ENCODE measurements at regions not wholly inside any gene's neighbourhood (a gene's known extent, or its start where the extent isn't known, plus 50 kb on each side); places are given as distances from the start of the nearest gene placed in this dataset.
"Not testable (repeated sequence)": the region's sequence is repeated elsewhere in the genome, so short reads cannot be mapped to it uniquely, and the experiment has no call there.

DNA sequence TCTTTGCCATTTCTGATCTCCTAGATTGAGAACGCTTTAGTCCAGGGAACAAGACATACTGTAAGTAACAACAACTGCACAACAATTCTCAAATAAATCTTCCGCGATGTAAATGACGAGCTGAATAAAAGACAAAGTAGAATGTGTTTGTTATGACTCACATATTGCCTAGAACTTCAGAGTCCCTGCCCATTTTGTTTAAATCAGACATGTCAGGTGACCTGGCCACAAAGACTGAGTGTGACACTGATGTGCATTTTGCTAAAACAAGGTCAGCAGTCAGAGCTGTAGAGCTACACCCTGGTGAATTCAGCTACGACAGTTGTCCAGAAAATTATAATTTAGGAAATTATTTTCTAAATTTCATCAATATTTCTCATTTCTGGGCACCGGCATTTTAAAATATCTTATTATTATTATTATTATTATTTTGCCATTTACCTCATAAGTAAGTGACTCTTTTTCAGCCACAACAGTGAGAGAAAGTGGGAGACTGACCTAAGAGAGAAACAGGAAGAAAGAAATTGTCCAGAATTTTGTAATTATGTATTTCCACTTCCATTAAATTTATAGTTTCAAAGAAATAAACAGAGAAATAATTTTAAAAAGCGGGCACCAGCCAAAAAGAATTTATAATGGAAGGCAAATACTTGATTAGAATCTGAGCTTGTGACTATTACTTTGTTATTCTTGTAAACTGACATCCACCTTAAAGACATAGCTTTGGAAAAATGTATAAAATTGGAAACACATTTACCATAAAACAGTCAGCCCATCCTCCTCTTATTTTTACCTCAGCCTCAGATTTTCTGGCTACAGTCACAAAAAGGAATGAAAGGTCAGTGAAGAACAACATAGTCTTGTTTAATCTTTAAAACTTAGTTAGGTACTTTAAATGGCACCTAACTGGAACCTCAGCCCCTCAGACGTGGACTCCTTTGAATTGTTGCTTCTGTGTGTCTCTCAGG is 157.0 kb upstream of the CITED2 start:
- DNase-seq: no peak
- no peak overlapping the region for H3K4me3 Mint-ChIP-seq
- CTCF ChIA-PET: no interaction called here
- H3K27me3 Mint-ChIP-seq: no peaks in the 10 kb centered on the region
- peaks cover 1% of the 10 kb centered on the region for H3K9me3 Mint-ChIP-seq
- peaks cover 46% of the 10 kb centered on the region for H3K4me1 Mint-ChIP-seq
- no peaks in the 10 kb centered on the region for H3K36me3 Mint-ChIP-seq
- H3K27ac Mint-ChIP-seq: peak overlapping the region; percentile 86

DNA sequence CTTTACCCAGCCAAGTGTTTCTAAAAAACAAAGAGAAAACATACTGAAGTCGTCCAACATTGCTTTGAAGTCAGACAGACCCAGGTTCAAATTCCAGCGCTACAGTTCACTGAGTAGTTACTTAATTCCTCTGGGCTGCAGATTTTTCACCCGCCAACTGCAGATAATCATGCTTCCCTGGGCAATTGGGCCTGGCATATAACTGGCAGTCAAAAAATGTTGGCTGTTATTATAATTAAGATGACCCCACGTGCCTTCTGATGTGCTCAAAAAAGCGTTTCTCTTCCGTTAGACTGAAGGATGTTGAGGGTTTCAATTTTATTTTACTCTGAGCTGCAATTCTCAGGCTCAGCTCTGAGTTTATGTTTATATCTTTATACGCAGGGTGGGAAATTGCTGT is 156.1 kb upstream of the CITED2 start:
- H3K36me3 Mint-ChIP-seq: no peaks in the 10 kb centered on the region
- CTCF ChIA-PET: no interaction called here
- H3K27ac Mint-ChIP-seq: peak overlapping the region; percentile 86
- H3K27me3 Mint-ChIP-seq: no peaks in the 10 kb centered on the region
- H3K4me1 Mint-ChIP-seq: peaks cover 40% of the 10 kb centered on the region
- no peak for DNase-seq
- H3K9me3 Mint-ChIP-seq: peaks cover 1% of the 10 kb centered on the region
- H3K4me3 Mint-ChIP-seq: no peak overlapping the region

- no peak overlapping the region for H3K4me3 Mint-ChIP-seq
- peaks cover 3% of the 10 kb centered on the region for H3K9me3 Mint-ChIP-seq
- peaks cover 32% of the 10 kb centered on the region for H3K4me1 Mint-ChIP-seq
- H3K36me3 Mint-ChIP-seq: no peaks in the 10 kb centered on the region
- DNase-seq: no peak
- CTCF ChIA-PET: no interaction called here
- peaks cover 5% of the 10 kb centered on the region for H3K27me3 Mint-ChIP-seq
- no peak overlapping the region for H3K27ac Mint-ChIP-seq
Measured at GRCh38 chr6:139529420-139529819, 155.0 kb upstream of the CITED2 start.

- CTCF ChIA-PET: no interaction called here
- DNase-seq: no peak
- Mint-ChIP-seq H3K27me3 (peaks cover 9% of the 10 kb centered on the region), H3K4me1 (peaks cover 23% of the 10 kb centered on the region), H3K27ac (no peak overlapping the region), H3K4me3 (no peak overlapping the region), H3K36me3 (no peaks in the 10 kb centered on the region), H3K9me3 (peaks cover 3% of the 10 kb centered on the region)
Measured at GRCh38 chr6:139528471-139528870, 154.0 kb upstream of the CITED2 start.

DNA sequence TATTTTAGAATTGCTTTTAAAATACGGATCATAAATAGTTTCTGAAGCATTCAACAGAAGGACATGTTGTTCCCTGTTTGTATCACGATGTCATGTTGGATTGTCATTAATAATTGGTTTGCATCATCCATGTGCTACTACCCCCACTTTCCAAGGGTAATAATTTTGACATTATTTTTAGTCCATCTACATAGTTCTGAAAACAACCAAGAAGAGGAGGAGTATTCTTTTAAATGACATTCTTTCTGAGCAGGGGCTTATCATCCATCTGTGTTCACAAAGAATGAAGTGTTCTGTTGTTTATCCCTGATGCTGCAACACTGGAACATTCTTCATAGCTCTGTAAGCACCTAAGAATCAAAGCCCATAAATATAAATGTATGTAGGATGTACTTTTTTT is 151.0 kb upstream of the CITED2 start:
- peaks cover 10% of the 10 kb centered on the region for H3K4me1 Mint-ChIP-seq
- no peaks in the 10 kb centered on the region for H3K36me3 Mint-ChIP-seq
- H3K4me3 Mint-ChIP-seq: no peak overlapping the region
- peaks cover 3% of the 10 kb centered on the region for H3K9me3 Mint-ChIP-seq
- CTCF ChIA-PET: no interaction called here
- H3K27me3 Mint-ChIP-seq: peaks cover 15% of the 10 kb centered on the region
- no peak overlapping the region for H3K27ac Mint-ChIP-seq
- no peak for DNase-seq

- CTCF ChIA-PET: interaction anchor here (1.0 kb wide), 1 partner anchor 159 kb away, joined by 3 read pairs; no protein-coding TSS in a partner anchor
- no peaks in the 10 kb centered on the region for H3K36me3 Mint-ChIP-seq
- DNase-seq: no peak
- peaks cover 4% of the 10 kb centered on the region for H3K4me1 Mint-ChIP-seq
- H3K9me3 Mint-ChIP-seq: peaks cover 1% of the 10 kb centered on the region
- H3K4me3 Mint-ChIP-seq: no peak overlapping the region
- peaks cover 15% of the 10 kb centered on the region for H3K27me3 Mint-ChIP-seq
- H3K27ac Mint-ChIP-seq: no peak overlapping the region
Measured at GRCh38 chr6:139523986-139524385, 149.5 kb upstream of the CITED2 start.

DNA sequence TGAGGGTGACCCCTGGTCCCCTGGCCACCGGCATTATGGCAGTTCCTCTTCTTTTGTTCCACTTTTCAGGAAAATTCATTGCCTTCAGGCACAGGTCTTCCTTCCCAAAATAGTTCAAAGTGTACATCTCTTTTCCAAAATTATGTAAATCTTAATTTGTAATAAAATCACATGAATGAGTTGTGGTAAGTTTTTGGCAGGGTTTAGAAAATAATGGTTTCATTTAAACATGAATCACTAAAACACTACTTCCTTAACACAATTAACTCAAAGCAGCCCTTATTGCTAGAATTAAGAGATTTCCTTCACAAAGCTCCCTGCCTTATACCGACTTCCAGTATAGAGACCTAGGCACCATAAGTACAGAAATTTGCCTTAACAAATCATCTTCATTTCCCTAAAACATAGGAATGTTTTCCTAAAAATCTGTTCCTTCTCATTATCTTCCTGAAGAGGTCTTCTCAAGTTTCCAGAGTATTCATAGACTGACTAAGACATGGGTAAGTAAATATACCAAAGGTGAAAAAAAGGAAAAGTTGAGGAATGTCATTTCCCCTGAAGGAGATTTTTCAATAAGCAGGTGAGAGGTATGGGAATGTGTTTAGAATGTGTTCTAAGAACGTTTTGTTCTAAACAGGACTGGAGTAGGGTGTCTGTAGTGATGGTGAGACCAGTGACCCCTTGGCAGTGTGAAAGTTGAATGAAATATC is 148.2 kb upstream of the CITED2 start:
- no peaks in the 10 kb centered on the region for H3K36me3 Mint-ChIP-seq
- CTCF ChIA-PET: no interaction called here
- peaks cover 15% of the 10 kb centered on the region for H3K27me3 Mint-ChIP-seq
- no peaks in the 10 kb centered on the region for H3K4me1 Mint-ChIP-seq
- DNase-seq: no peak
- H3K9me3 Mint-ChIP-seq: peaks cover 1% of the 10 kb centered on the region
- no peak overlapping the region for H3K27ac Mint-ChIP-seq
- H3K4me3 Mint-ChIP-seq: no peak overlapping the region

- CTCF ChIA-PET: no interaction called here
- Mint-ChIP-seq H3K4me1 (no peaks in the 10 kb centered on the region), H3K27ac (no peak overlapping the region)
Measured at GRCh38 chr6:139521338-139521737, 146.9 kb upstream of the CITED2 start.

GRCh38 chr6:139520321-139520768 is 145.9 kb upstream of the CITED2 start:
- Mint-ChIP-seq H3K27ac (no peak overlapping the region), H3K4me1 (no peaks in the 10 kb centered on the region), H3K9me3 (peaks cover under 1% of the 10 kb centered on the region), H3K36me3 (no peaks in the 10 kb centered on the region), H3K27me3 (peaks cover 15% of the 10 kb centered on the region), H3K4me3 (no peak overlapping the region)
- no peak for DNase-seq
- CTCF ChIA-PET: no interaction called here

More at GRCh38 chr6:139521338-139521737, 146.9 kb upstream of the CITED2 start:
- no peak overlapping the region for H3K4me3 Mint-ChIP-seq
- peaks cover 1% of the 10 kb centered on the region for H3K9me3 Mint-ChIP-seq
- no peaks in the 10 kb centered on the region for H3K36me3 Mint-ChIP-seq
- peaks cover 15% of the 10 kb centered on the region for H3K27me3 Mint-ChIP-seq
- no peak for DNase-seq

DNA sequence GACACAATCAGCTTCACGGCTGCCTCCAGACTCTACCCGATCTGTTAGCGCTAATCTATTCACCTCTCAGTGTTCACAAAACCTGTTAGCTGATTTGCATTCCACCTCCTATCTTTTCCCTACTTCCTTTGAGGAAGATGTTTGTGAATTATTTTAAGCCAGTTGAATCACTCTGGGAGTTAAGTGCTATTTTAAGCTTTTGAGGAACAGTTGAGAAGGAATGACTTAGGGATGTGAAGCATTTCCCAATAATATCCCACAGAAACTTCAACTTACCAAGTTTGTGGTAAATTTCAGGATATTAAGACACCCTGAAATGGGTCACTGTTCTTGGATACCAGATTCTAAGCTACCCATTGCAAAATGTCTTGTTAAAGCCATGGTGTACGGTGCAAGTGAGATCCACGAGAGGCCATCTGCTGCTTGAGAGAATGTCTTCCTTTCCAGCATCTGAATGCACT is 145.2 kb upstream of the CITED2 start:
- Mint-ChIP-seq H3K27ac (no peak overlapping the region), H3K4me1 (no peaks in the 10 kb centered on the region), H3K36me3 (no peaks in the 10 kb centered on the region), H3K27me3 (peaks cover 13% of the 10 kb centered on the region), H3K9me3 (no peaks in the 10 kb centered on the region), H3K4me3 (no peak overlapping the region)
- DNase-seq: no peak
- CTCF ChIA-PET: no interaction called here

- no peak overlapping the region for H3K4me3 Mint-ChIP-seq
- no peaks in the 10 kb centered on the region for H3K4me1 Mint-ChIP-seq
- CTCF ChIA-PET: no interaction called here
- H3K27me3 Mint-ChIP-seq: peaks cover 8% of the 10 kb centered on the region
- H3K27ac Mint-ChIP-seq: no peak overlapping the region
- no peaks in the 10 kb centered on the region for H3K9me3 Mint-ChIP-seq
- DNase-seq: no peak
- no peaks in the 10 kb centered on the region for H3K36me3 Mint-ChIP-seq
Measured at GRCh38 chr6:139519097-139519496, 144.6 kb upstream of the CITED2 start.

GRCh38 chr6:139518556-139519091 is 144.2 kb upstream of the CITED2 start:
- Mint-ChIP-seq H3K9me3 (no peaks in the 10 kb centered on the region), H3K4me3 (no peak overlapping the region), H3K36me3 (no peaks in the 10 kb centered on the region), H3K4me1 (no peaks in the 10 kb centered on the region), H3K27ac (no peak overlapping the region), H3K27me3 (peaks cover 8% of the 10 kb centered on the region)
- CTCF ChIA-PET: no interaction called here
- no peak for DNase-seq

GRCh38 chr6:139517998-139518555 is 143.6 kb upstream of the CITED2 start:
- H3K4me3 Mint-ChIP-seq, H3K36me3 Mint-ChIP-seq, H3K27ac Mint-ChIP-seq, H3K4me1 Mint-ChIP-seq, H3K9me3 Mint-ChIP-seq, H3K27me3 Mint-ChIP-seq, DNase-seq, CTCF ChIA-PET: not testable (repeated sequence)

DNA sequence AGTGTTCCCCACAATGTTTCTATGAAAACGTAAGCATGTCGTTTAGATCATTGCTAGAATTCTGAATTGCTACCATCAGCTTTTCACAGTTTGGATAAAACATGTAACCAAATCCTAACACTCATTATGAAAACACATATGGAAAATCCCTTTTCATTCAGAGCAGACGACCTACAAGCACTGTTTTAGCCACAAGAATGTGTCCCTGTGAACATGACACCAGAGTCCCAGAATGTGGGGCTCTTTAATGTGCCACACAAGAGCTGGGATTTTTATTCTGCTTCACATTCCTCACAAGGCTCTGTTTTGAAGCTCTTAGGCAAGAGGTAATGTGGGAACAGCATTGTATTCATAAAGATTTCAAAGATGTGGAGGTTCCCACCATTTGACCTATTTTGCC is 141.1 kb upstream of the CITED2 start:
- Mint-ChIP-seq H3K27ac (no peak overlapping the region), H3K27me3 (no peaks in the 10 kb centered on the region), H3K36me3 (no peaks in the 10 kb centered on the region), H3K9me3 (no peaks in the 10 kb centered on the region), H3K4me1 (no peaks in the 10 kb centered on the region), H3K4me3 (no peak overlapping the region)
- CTCF ChIA-PET: no interaction called here
- DNase-seq: no peak
